SH-SY5Y (cell line): ENCODE measurements at regions not wholly inside any gene's neighbourhood (a gene's known extent, or its start where the extent isn't known, plus 50 kb on each side); places are given as distances from the start of the nearest gene placed in this dataset.

Source experiments
- GATA2 ChIP-seq: IDR thresholded peaks from 2 replicates; pipeline ENCODE4 v1.6.1; 2011; ENCODE audit warnings: mild to moderate bottlenecking, low read depth, low read length
- GATA3 ChIP-seq: IDR thresholded peaks from 2 replicates; pipeline ENCODE4 v1.6.1; 2011; ENCODE audit warnings: low read depth, mild to moderate bottlenecking, low read length, moderate library complexity

DNA sequence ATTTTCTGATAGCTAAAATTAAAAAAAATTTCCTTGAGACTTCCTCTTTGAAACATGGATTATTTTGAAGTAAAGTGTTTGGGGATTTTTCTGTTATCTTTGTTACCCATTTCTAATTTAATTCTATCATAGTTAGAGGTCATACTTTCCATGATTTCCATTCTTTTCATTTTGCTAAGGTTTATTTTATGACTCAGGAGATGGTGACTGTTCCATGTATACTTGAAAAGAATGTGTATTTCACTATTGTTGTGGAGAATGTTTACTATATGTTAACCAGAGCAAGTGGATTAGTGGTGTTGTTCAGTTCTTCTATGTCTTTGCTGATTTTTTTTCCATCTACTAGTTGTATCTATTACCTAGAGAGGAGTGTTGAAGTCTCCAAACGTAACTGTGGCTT is 250.5 kb upstream of the PELI2 start:
- TF ChIP-seq GATA2 (no peak), GATA3 (no peak)
